Astrocyte (in vitro differentiated cells and primary cell): ENCODE measurements at regions not wholly inside any gene's neighbourhood (a gene's known extent, or its start where the extent isn't known, plus 50 kb on each side); places are given as distances from the start of the nearest gene placed in this dataset.

ENCODE experiments used
- DNase-seq: peaks from one replicate; pipeline ENCODE4 v3.0.0-alpha.2; 2010; ENCODE audit warnings: low read depth
- FAIRE-seq: peaks from 2 replicates; lab custom pipeline; 2011; peaks lifted over from hg19 to GRCh38; lab: Jason Lieb, UNC
- H2AFZ ChIP-seq: 2 replicates; pipeline ENCODE4 v1.6.0; 2012; ENCODE audit warnings: low read depth, low read length, inconsistent platforms
- H3K27ac ChIP-seq: 2 replicates; pipeline ENCODE4 v1.5.1; 2011; ENCODE audit warnings: low read depth, low read length, inconsistent platforms
- H3K27me3 ChIP-seq: 2 replicates; pipeline ENCODE4 v1.6.0; 2011; ENCODE audit warnings: low read length, inconsistent platforms; ENCODE audit not compliant: insufficient read depth
- H3K36me3 ChIP-seq: 2 replicates; pipeline ENCODE4 v1.5.1; 2011; ENCODE audit warnings: low read length, inconsistent platforms; ENCODE audit not compliant: insufficient read depth
- H3K4me1 ChIP-seq: 2 replicates; pipeline ENCODE4 v1.5.1; 2011; ENCODE audit warnings: low read length, inconsistent platforms; ENCODE audit not compliant: insufficient read depth
- H3K4me2 ChIP-seq: 2 replicates; pipeline ENCODE4 v1.6.0; 2012; ENCODE audit warnings: low read length, inconsistent platforms
- H3K4me3 ChIP-seq: 2 replicates; pipeline ENCODE4 v1.5.1; 2011; ENCODE audit warnings: low read depth, mild to moderate bottlenecking, low read length, inconsistent platforms; ENCODE audit not compliant: insufficient read depth
- H3K79me2 ChIP-seq: 2 replicates; pipeline ENCODE4 v1.6.0; 2012; ENCODE audit warnings: mild to moderate bottlenecking, low read length, inconsistent platforms; ENCODE audit not compliant: insufficient read depth
- H3K9ac ChIP-seq: 2 replicates; pipeline ENCODE4 v1.6.0; 2012; ENCODE audit warnings: mild to moderate bottlenecking, low read length, inconsistent platforms
- H3K9me3 ChIP-seq: 2 replicates; pipeline ENCODE4 v1.5.1; 2012; ENCODE audit warnings: low read depth, mild to moderate bottlenecking, low read length, inconsistent platforms; ENCODE audit not compliant: insufficient read depth
- H4K20me1 ChIP-seq: 2 replicates; pipeline ENCODE4 v1.6.0; 2012; ENCODE audit warnings: low read length, inconsistent platforms; ENCODE audit not compliant: insufficient read depth
- H3K27ac Mint-ChIP-seq: one replicate; pipeline ENCODE4 v1.8.0; 2021; ENCODE audit warnings: mild to moderate bottlenecking, mixed read lengths; ENCODE audit not compliant: unreplicated experiment
- H3K27me3 Mint-ChIP-seq: one replicate; pipeline ENCODE4 v1.8.0; 2021; ENCODE audit warnings: low read depth, mixed read lengths; ENCODE audit not compliant: unreplicated experiment
- H3K36me3 Mint-ChIP-seq: one replicate; pipeline ENCODE4 v1.8.0; 2021; ENCODE audit warnings: low read depth, mixed read lengths; ENCODE audit not compliant: unreplicated experiment
- H3K4me1 Mint-ChIP-seq: one replicate; pipeline ENCODE4 v1.8.0; 2021; ENCODE audit warnings: low read depth, mixed read lengths; ENCODE audit not compliant: unreplicated experiment
- H3K4me3 Mint-ChIP-seq: one replicate; pipeline ENCODE4 v1.8.0; 2021; ENCODE audit warnings: mild to moderate bottlenecking, moderate library complexity, mixed read lengths; ENCODE audit not compliant: unreplicated experiment
- H3K9me3 Mint-ChIP-seq: one replicate; pipeline ENCODE4 v1.8.0; 2021; ENCODE audit warnings: mild to moderate bottlenecking, mixed read lengths; ENCODE audit not compliant: unreplicated experiment
- CTCF ChIP-seq: IDR thresholded peaks from 2 replicates; pipeline ENCODE4 v1.5.1; 2011; ENCODE audit warnings: low read depth, mild to moderate bottlenecking, inconsistent platforms, low read length, moderate library complexity; ENCODE audit not compliant: insufficient read depth
- EZH2 ChIP-seq: IDR thresholded peaks from 2 replicates; pipeline ENCODE4 v1.6.1; 2012; ENCODE audit warnings: mild to moderate bottlenecking, low read length, inconsistent platforms; ENCODE audit not compliant: insufficient read depth

DNA sequence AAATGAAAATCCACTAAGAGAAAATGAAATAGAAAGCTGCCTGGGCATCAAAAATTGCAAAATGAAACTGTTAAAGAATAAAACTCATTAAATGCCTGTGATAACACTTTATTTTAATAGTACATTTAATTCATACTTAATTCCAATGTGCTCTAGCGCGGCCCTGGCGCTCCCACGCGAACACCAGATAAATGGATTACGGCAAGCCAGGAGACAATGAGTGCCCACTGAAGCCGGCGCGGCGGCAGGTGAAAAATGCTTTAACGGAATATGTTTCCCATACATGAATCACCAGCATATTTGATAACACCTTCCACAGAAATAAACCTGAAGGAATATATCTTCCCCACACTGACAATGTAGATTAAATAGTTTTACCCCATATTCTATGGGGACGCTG is 245.5 kb downstream of the RBFOX3 start:
- no peak for FAIRE-seq
- Histone ChIP-seq H3K4me1 (no peaks in the 10 kb centered on the region), H3K27me3 (peaks cover 3% of the 10 kb centered on the region), H3K36me3 (no peaks in the 10 kb centered on the region), H4K20me1 (no peaks in the 10 kb centered on the region), H2AFZ (no peak overlapping the region), H3K9me3 (no peaks in the 10 kb centered on the region), H3K79me2 (no peaks in the 10 kb centered on the region), H3K4me2 (no peak overlapping the region), H3K27ac (no peak overlapping the region), H3K4me3 (no peak overlapping the region), H3K9ac (no peak overlapping the region)
- DNase-seq: no peak
- Mint-ChIP-seq H3K9me3 (no peaks in the 10 kb centered on the region), H3K4me3 (no peak overlapping the region), H3K27me3 (peaks cover 79% of the 10 kb centered on the region), H3K27ac (no peak overlapping the region), H3K36me3 (no peaks in the 10 kb centered on the region), H3K4me1 (no peaks in the 10 kb centered on the region)
- TF ChIP-seq CTCF (no peak), EZH2 (no peak)

- TF ChIP-seq EZH2 (no peak), CTCF (no peak)
- Histone ChIP-seq H3K4me3 (no peak overlapping the region), H2AFZ (no peak overlapping the region), H3K9ac (no peak overlapping the region), H3K27me3 (peaks cover 3% of the 10 kb centered on the region), H3K27ac (no peak overlapping the region), H3K9me3 (no peaks in the 10 kb centered on the region), H3K36me3 (no peaks in the 10 kb centered on the region), H3K79me2 (no peaks in the 10 kb centered on the region), H3K4me1 (no peaks in the 10 kb centered on the region), H4K20me1 (no peaks in the 10 kb centered on the region), H3K4me2 (no peak overlapping the region)
- FAIRE-seq (no peak), DNase-seq (no peak)
- Mint-ChIP-seq H3K4me1 (no peaks in the 10 kb centered on the region), H3K27ac (no peak overlapping the region), H3K9me3 (no peaks in the 10 kb centered on the region), H3K36me3 (no peaks in the 10 kb centered on the region), H3K27me3 (peaks cover 75% of the 10 kb centered on the region), H3K4me3 (no peak overlapping the region)
These were observed 246.3 kb downstream of the RBFOX3 start for GRCh38 chr17:79364315-79365094.
